Endodermal cell (in vitro differentiated cells): ENCODE measurements at regions not wholly inside any gene's neighbourhood (a gene's known extent, or its start where the extent isn't known, plus 50 kb on each side); places are given as distances from the start of the nearest gene placed in this dataset.
A peak's percentile ranks its signal among the peaks of the same experiment; 100 is the strongest.

Experiments used
- DNase-seq: peaks from one replicate; pipeline ENCODE4 v3.0.0-alpha.2; 2017
- H3K27ac ChIP-seq: 2 replicates; pipeline ENCODE4 v1.5.1; 2013; ENCODE audit warnings: mild to moderate bottlenecking, low read depth, low read length, moderate library complexity
- H3K27me3 ChIP-seq: 2 replicates; pipeline ENCODE4 v1.6.1; 2013; ENCODE audit warnings: mild to moderate bottlenecking, low read length, moderate library complexity; ENCODE audit not compliant: insufficient read depth, control insufficient read depth, poor library complexity, severe bottlenecking
- H3K36me3 ChIP-seq: 2 replicates; pipeline ENCODE4 v1.7.0; 2013; ENCODE audit warnings: mild to moderate bottlenecking, low read length, moderate library complexity; ENCODE audit not compliant: control insufficient read depth, insufficient read depth
- H3K4me1 ChIP-seq: one replicate; pipeline ENCODE4 v1.7.0; 2013; ENCODE audit warnings: low read length; ENCODE audit not compliant: control insufficient read depth, insufficient read depth
- H3K4me3 ChIP-seq: 2 replicates; pipeline ENCODE4 v1.5.1; 2013; ENCODE audit warnings: mild to moderate bottlenecking, low read length, moderate library complexity
- H3K9ac ChIP-seq: 2 replicates; pipeline ENCODE4 v1.6.1; 2013; ENCODE audit warnings: mild to moderate bottlenecking, low read length, moderate library complexity; ENCODE audit not compliant: poor library complexity, severe bottlenecking; ENCODE audit errors: extremely low read depth
- H3K9me3 ChIP-seq: 2 replicates; pipeline ENCODE4 v1.6.1; 2013; ENCODE audit warnings: mild to moderate bottlenecking, low read length, moderate library complexity; ENCODE audit not compliant: control insufficient read depth
- H3K27ac Mint-ChIP-seq: 2 replicates; pipeline ENCODE4 v1.8.0; 2020; ENCODE audit warnings: mixed read lengths
- H3K27me3 Mint-ChIP-seq: 2 replicates; pipeline ENCODE4 v1.8.0; 2021; ENCODE audit warnings: mild to moderate bottlenecking, mixed read lengths; ENCODE audit not compliant: insufficient read depth
- H3K36me3 Mint-ChIP-seq: 2 replicates; pipeline ENCODE4 v1.8.0; 2020; ENCODE audit warnings: low read depth, mixed read lengths
- H3K4me1 Mint-ChIP-seq: 2 replicates; pipeline ENCODE4 v1.8.0; 2020; ENCODE audit warnings: mixed read lengths
- H3K4me3 Mint-ChIP-seq: 2 replicates; pipeline ENCODE4 v1.8.0; 2020; ENCODE audit warnings: mild to moderate bottlenecking, moderate library complexity, mixed read lengths
- H3K9me3 Mint-ChIP-seq: 2 replicates; pipeline ENCODE4 v1.8.0; 2020; ENCODE audit warnings: mild to moderate bottlenecking, mixed read lengths
- WGBS, 2 experiments: methylation state at CpG; one replicate each; pipeline versions ENCODE4 v1.1.5 to v1.1.7; 2013; ENCODE audit warnings: missing lambda C conversion rate in 2 of 2, mixed read lengths in 1 of 2; ENCODE audit not compliant: insufficient coverage in 1 of 2, insufficient read length in 1 of 2; 5-methylcytosine and 5-hydroxymethylcytosine counted together
- TF ChIP-seq, protein P1 (sequence below): fragments of 200-600 bp; sonication (generic); conservative IDR thresholded peaks from 2 replicates; pipeline ENCODE4 v1.5.0; 2021; ENCODE audit warnings: antibody characterized with exemption, mild to moderate bottlenecking

DNA sequence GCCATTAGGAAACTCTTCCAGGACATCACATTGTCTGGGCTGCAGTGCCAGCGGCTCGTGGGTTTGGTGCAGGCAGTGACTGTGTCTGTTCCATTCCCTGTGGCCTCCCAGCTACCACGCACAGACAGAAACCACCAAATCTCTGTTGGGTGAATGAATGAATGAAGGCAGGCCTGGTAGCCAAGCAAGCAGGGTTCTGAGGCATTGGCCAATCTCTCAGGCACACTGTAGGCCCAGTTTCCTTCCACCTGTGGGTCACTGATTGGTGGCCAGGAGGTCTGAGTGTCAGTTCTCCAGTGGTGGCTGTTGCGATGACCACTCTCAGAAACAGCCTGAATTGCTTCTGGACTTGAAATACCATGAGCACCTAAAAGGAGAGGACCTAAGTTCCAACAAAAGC, 59.4 kb upstream of the CTBP2 start:
- no peak overlapping the region for H3K4me3 Mint-ChIP-seq
- H3K9ac ChIP-seq = no peak overlapping the region
- H3K4me1 Mint-ChIP-seq = peaks cover 20% of the 10 kb centered on the region
- H3K9me3 Mint-ChIP-seq = no peaks in the 10 kb centered on the region
- TF ChIP-seq, protein P1, sequence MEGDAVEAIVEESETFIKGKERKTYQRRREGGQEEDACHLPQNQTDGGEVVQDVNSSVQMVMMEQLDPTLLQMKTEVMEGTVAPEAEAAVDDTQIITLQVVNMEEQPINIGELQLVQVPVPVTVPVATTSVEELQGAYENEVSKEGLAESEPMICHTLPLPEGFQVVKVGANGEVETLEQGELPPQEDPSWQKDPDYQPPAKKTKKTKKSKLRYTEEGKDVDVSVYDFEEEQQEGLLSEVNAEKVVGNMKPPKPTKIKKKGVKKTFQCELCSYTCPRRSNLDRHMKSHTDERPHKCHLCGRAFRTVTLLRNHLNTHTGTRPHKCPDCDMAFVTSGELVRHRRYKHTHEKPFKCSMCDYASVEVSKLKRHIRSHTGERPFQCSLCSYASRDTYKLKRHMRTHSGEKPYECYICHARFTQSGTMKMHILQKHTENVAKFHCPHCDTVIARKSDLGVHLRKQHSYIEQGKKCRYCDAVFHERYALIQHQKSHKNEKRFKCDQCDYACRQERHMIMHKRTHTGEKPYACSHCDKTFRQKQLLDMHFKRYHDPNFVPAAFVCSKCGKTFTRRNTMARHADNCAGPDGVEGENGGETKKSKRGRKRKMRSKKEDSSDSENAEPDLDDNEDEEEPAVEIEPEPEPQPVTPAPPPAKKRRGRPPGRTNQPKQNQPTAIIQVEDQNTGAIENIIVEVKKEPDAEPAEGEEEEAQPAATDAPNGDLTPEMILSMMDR = no peak
- no peak for DNase-seq
- H3K4me1 ChIP-seq = peaks cover 3% of the 10 kb centered on the region
- no peak overlapping the region for H3K27ac Mint-ChIP-seq
- H3K27me3 ChIP-seq = peaks cover 64% of the 10 kb centered on the region
- H3K36me3 Mint-ChIP-seq = no peaks in the 10 kb centered on the region
- no peaks in the 10 kb centered on the region for H3K9me3 ChIP-seq
- no peak overlapping the region for H3K4me3 ChIP-seq
- no peak overlapping the region for H3K27ac ChIP-seq
- no peaks in the 10 kb centered on the region for H3K36me3 ChIP-seq
- peaks cover 77% of the 10 kb centered on the region for H3K27me3 Mint-ChIP-seq
- 90 to 100% methylated on average over 2 to 4 of the region's 4 CpGs for WGBS, 2 experiments

DNA sequence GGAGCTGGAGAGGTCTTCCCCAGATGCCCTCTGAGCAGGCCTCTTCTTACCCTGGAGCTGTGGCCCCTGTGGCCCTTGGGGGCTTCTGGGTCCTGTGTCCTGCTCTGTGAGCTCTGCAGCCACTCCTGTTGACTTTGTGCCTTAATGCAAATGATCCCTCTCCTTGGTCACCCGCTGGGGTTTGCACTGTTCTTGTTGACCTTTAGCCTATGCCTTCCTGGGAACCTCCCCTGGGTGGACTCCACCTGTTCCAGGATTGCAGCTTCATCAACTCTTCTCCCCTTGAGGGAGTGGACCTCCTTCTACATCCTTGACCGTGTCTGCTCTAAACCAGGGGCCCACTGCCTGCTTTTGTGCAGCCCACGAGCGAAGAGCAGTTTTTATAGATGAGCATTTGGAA, 58.6 kb upstream of the CTBP2 start:
- Histone ChIP-seq H3K27ac (no peak overlapping the region), H3K27me3 (peaks cover 66% of the 10 kb centered on the region), H3K4me1 (peaks cover 3% of the 10 kb centered on the region), H3K9ac (no peak overlapping the region), H3K4me3 (no peak overlapping the region), H3K9me3 (no peaks in the 10 kb centered on the region), H3K36me3 (no peaks in the 10 kb centered on the region)
- 70 to 81% methylated on average over 1 to 4 of the region's 4 CpGs for WGBS, 2 experiments
- H3K9me3 Mint-ChIP-seq = peaks cover 4% of the 10 kb centered on the region
- no peaks in the 10 kb centered on the region for H3K36me3 Mint-ChIP-seq
- H3K27me3 Mint-ChIP-seq = peaks cover 83% of the 10 kb centered on the region
- H3K27ac Mint-ChIP-seq = no peak overlapping the region
- TF ChIP-seq, protein P1 = no peak
- H3K4me3 Mint-ChIP-seq = no peak overlapping the region
- DNase-seq = no peak
- peaks cover 20% of the 10 kb centered on the region for H3K4me1 Mint-ChIP-seq

DNA sequence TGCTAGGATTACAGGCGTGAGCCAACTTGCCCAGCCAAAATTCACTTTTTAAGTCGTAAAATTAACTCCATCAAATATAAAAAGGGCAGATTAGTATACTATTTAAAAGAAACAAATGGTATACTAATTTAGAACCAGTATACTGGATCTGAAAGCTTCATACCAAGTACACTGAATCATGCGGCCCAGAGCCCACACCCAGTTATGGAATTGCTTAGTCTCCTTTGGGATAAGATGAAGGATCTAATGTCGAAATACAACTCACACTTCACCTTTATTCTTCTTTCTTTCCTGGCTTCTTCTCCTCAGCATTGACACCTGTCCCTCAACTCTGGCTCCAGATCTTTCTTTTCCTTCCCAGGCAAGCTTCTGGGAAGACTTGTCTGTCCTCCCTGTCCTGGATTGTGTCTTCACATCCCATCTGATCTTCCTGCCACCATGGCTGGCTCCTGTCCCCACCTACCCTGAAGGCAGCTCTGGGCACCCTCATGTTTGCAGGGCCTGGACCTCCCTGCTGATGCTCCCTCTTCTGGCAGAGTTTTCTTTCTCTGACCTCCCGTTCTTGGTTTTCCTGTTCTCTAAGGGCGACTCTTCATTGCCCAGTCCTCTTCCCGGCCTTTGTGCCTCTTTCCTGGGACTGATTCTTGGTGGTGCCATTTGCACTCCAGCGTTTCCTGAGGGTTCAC, 57.8 kb upstream of the CTBP2 start:
- Histone ChIP-seq H3K27me3 (peaks cover 74% of the 10 kb centered on the region), H3K4me1 (peaks cover 3% of the 10 kb centered on the region), H3K9me3 (no peaks in the 10 kb centered on the region), H3K27ac (no peak overlapping the region), H3K9ac (no peak overlapping the region), H3K36me3 (no peaks in the 10 kb centered on the region), H3K4me3 (no peak overlapping the region)
- peak; percentile 74 for DNase-seq
- TF ChIP-seq, protein P1 = peak; percentile 66
- Mint-ChIP-seq H3K36me3 (no peaks in the 10 kb centered on the region), H3K4me3 (no peak overlapping the region), H3K27me3 (peaks cover 87% of the 10 kb centered on the region), H3K9me3 (peaks cover 7% of the 10 kb centered on the region), H3K27ac (no peak overlapping the region), H3K4me1 (peaks cover 20% of the 10 kb centered on the region)
- 89 to 94% methylated on average over 6 to 8 of the region's 8 CpGs for WGBS, 2 experiments
